ENCODE measurements at regions not wholly inside any gene's neighbourhood (a gene's known extent, or its start where the extent isn't known, plus 50 kb on each side); places are given as distances from the start of the nearest gene placed in this dataset.

DNA sequence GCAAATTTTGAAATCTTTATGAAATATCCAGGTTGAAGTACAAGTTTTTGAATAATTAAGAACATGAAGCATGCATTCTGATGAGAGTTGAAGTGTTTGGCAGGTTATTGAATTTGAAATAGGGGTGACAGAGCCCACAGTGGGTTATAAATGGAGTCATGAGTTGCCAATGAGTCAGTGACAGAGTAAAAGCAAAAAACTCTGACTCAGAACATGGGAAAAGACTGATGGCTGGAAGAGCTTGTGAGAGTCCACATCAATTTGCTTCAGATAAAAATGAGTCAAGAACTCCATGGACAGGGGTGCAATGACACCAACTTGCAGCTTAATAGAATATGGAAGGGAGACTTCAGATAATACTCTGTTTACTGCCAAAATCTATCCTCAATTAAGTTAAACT, 105.3 kb downstream of the SLC6A15 start:
- no peak for DNase-seq

DNA sequence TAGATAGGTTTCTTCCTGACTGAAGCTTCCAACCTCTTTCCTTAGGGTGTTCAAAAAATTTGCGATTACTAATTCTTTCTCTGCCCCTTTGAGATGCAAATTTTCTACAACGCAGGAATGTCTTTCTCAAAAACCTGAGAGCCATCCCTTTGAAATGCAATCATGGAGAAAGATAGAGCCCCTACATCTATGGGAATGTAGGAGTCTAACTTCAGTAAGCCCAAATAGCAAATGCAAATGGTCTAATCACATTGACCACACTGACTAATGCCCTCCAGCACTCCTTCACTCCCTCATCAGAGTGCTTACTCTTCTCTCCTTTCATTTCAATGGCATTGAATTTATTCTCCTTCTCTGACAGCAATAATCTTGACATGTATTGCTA, 107.1 kb downstream of the SLC6A15 start:
- no peak for DNase-seq

DNA sequence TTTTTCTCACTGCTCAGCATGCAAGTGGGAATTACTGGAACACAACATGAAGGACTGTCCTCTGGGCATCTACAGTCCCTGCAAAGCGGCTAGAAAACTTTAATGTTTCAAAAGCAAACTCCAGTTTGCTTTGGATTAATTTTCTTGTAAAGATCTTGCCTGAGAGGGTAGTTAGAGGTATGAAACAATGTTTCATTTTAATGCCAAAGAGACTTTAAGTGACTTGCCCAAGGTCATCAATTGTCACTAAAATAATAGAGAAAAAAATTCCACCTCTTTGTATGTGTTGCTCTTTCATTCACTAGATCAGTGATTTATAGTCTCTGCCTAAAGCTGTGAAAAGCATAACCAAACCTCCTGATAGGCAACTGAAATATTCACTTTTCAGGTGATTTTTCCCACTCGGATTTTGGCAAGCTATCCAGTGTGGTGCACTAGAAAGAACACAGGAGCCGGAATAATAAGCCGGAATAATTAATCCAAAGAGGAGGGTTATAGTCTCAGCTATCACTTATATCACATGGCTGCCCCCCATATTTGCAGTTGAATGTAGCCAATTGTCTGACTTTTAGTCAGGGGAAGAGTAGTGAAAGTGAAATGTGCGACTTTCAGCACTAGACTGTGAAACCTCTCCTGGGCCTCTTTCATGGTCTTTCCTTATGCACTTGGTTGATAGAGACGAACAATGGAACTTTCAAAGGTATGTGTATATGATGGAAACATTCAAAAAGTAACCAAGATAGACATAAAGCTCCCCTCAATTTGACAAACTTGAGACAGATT, 107.7 kb downstream of the SLC6A15 start:
- no peak for DNase-seq

DNA sequence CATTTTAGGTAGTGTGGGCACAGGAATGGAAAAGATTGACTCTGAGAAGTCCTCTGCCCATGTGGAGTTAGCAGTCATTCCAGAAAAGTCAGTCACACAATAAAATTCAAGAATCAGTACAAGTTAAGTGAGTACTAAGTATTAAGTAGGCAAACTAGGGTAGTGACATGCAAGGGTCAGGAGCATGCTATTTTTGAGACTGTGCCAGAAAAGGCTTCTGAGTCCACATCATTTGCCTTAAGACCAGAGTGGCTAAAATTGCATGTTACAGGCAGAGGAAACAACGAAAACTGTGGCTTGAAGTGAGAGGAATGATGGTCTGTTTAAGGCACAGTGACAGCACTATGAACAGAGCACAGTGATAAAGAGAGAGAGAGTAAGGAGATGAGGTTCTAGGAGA, 108.9 kb downstream of the SLC6A15 start:
- no peak for DNase-seq

DNA sequence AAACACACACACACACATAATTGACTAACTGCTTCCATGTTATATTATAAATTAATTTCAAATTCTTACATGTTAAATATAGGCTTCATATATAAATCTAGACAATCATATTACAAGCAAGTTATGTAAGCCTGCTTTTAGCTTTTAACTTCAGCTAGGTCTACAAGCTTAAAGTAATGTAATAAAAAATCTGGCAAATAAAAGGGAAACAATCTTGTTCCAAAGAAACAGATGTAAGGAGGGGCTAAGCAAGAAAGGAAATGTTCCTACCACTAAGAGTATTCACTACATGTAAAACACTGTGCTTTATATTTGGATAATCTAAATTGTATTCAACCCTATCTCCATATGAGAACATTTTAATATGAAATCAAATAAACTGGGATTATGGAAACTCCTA, 110.4 kb downstream of the SLC6A15 start:
- DNase-seq, result no peak

DNA sequence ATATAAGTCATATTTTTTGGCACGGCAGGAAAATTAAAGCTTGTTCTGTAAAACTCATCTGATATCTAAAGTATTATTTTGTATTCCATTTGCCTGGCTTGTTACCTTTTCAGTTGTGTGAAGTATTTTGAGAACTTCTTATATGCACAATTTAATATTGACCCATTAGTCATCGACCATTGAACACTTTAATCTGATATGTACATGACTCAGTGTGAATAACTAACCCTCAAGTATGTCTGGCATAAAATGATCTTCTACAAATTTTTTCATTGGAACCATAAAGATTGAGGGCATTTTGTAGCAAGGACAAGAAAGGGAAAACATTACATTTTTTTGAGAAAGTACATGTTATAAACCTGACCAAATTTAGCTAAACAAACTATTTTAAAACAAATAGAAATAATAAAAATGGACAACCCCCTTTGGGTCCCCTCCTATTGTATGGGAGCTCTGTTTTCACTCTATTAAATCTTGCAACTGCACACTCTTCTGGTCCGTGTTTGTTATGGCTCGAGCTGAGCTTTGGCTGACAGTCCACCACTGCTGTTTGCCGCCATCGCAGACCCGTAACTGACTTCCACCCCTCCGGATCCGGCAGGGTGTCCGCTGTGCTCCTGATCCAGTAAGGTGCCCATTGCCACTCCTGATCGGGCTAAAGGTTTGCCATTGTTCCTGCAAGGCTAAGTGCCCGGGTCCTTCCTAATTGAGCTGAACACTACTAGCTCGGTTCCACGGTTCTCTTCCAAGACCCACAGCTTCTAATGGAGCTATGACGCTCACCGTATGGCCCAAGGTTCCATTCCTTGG, 118.8 kb downstream of the SLC6A15 start:
- DNase-seq, result no peak

DNA sequence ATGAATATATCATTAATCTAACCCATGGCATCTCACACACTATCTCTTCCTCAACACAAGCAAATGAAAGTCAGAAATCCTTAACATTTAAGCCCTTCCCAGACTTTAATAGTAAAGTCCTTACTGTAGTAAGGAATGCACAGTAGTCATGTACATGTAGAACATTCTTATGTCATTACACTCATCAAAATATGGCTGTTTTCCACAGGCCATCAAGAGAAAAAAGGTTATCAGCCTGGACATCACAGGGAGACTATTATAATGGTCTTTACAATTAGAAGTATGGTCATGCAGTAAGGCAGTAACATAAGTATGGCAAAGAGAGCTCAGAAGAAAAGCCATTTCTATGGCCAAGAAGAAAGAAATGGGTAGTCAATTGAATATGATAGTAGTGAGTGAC, 121.2 kb downstream of the SLC6A15 start:
- DNase-seq, result no peak

DNA sequence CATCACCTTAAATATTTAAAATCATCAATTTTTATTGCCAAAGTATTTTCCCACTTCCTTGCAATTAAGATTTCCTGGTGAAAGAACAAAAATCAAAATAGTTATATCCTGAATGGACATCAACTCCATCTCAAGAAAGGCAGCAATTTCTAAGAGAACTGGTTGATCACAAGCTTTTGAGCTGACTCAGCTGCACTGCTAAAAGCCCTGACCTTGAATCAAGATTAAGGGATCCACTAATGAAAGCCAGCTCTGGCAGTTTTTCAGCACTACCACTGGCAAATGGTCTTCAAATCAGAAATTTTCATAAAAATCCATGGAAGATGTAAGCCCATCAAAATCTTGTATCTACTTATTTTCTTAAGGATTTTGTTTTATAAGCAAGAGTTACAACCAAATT, 123.4 kb downstream of the SLC6A15 start:
- DNase-seq, result no peak

DNA sequence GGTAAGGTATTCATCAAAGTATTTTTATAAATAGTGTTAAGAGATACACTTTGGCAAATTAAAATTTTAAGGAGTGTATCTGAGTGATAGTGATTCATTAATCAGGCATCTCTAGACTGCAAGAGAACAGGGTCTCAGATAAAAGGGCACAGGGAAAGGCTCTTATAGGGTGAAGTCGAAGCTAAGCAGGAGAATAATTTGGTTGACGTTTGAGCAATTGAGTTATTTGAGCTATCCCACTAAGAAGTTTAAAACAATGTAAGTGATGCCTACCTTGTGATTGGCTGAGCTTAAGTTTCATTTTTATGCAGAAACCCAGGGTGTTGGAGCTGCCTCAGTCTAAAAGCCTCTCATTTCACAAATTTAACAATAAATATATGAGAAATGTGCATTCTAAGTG, 125.3 kb downstream of the SLC6A15 start:
- no peak for DNase-seq

DNA sequence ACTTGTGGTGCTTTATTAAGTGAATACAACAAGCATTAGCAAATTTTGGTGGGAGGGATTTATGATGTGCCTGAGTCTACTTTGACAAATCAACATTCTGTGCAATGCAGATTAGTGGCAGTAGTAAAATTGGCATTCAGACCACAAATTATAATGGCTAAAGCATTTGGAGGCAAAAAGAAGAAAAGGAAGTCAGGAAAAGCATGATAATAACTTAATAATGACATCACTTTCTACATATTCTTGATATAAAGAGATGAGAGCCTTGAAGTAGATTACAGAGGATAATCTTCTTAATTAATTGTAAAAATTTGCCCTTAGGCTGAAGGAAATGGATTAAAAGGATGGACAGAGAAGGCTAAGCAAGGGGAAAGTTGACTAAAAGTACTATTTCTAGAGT, 126.0 kb downstream of the SLC6A15 start:
- no peak for DNase-seq

DNA sequence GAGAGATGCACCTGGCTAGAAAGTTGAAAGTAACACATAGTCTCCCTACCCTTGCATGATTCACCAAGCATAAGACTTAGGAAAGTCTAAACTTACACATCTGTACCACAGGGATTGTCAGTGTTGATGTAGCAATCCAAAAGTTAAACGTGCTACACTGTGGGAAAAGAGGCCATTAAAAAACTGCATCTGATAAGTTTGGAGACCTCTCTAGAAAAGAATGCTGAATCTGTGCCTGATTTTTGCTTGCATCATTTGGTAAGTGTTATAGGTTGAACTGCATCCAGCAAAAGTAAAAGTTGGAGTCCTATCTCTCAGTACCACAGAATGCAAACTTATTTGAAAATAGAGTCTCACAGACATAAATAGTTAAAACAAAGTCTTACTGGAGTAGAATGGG, 126.6 kb downstream of the SLC6A15 start:
- no peak for DNase-seq

DNA sequence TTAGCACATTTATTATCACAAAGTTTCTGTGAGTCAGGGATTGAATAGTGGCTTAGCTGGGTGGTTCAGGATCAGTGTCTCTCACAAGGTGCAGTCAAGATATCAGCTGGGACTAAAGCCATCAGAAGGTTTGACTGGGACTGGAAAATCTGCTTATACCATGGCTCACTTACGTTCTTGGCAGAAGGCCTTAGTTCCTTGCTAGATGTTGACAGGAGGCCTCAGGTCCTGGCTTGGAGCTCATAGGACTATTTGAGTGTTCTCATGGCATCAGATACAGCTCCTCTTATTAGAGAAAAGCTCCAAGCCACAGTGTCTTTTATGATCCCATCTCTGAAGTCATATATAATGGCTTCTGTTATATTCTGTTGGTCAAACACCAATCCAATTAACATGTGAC, 127.3 kb downstream of the SLC6A15 start:
- DNase-seq, result no peak

DNA sequence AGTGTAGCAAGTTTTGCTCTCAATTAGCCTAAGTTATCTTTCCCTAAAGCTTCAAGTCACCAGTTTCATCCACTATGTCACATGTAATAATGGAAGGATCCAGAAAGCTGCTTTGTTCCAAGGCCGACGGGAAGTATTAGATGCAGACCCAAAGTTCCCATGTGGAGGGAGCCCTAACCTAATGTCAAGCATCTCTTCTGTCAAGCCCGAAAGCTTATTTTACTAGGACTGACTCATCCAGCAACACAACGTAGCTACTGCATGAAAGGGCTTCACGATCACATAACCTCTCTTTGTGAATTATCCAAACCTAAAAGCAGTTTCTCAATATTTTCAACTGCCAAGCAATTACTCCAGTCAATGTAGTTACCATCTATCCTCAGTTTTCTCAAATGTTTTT, 133.4 kb downstream of the SLC6A15 start:
- DNase-seq, result no peak

DNA sequence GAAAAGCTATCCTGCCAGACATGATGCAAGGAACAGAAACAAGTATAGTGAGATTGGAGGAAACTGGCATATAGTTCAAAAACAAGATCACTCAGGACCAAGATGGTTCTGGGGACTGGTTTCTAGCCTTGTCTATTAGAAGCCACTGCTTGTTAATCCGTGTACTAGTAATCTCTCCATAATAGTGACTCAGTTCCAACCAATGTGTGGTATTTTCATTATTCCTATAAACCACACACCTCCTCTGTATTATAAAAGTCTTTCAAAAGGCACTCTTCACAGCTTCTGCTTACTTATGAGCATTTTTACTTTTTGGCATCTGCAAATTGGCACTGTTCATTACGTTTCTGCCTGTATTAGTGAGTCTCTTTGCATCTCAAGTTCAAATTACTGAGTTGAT, 140.3 kb downstream of the SLC6A15 start:
- DNase-seq, result no peak

DNA sequence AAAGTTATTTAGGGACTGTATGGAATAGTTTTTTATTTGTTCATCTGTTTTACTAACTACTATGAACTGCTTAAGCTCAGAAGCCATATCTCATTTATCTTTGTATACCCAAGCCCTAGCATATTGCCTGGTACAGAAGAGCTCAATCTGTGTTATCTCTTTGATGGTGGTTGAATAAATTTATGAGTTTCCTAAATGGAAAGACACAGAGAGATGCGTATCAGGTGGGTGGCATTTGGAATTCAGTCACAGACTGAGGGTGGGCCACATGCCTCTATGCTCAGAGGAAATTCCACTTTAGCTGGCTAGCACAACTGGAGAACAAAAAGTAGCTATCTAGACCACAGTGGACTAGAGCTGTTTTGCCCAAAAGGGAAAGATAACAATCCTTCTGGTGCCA, 145.5 kb downstream of the SLC6A15 start:
- DNase-seq, result no peak

DNA sequence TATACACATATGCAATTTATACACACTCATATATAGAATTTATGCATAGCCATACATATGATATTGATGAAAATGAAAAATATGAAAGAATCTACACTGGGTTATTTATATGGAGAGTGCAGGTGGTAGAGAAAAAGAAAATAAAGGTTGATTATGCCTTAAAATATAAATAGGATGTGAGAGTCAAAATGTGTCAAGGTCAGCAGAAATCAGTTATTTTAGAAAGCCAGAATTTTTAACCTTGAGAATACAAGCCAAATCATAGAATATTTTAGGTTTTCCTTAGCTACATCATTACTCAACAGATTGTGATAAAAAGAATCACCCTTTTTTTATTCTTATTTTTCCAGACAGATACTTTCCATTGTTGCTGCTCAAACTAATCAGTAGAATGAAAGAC, 146.2 kb downstream of the SLC6A15 start:
- no peak for DNase-seq

DNA sequence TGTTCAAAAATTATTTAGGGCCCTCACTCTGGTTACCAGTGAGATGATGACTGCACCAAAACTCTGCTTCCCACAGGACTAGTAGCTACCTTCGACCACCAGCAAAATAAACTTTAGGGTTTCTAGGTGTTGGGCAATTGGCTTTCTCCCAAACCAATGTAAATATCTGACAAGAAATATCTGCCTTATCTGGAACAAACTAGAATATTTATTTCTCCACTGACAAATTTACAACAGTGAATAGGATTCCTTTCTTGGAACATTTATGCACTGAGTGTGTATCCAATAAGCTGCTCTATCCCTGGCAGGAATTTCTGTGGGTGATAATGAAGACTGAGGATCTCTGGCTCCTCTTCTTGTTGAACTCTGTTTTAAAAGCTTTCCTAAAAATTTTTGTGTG, 148.6 kb downstream of the SLC6A15 start:
- DNase-seq, result no peak

DNA sequence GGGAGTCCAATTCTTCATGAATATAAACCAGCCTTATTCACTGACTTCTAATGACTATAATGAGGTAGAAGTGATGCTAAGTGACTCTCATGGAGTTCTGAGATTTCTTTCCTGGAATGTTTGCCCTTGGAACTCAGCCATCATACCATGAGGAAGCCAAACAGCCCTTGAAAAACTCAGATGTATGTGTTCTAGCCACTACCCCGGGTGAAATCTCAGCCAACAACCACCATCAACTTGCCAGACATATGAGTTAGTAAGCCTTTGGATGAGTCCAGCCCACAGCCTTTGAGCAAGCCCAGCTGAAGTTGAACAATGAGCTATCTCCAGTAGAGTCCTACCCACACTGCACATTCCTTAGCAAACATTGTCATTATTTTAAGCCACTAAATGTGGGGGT, 149.5 kb downstream of the SLC6A15 start:
- no peak for DNase-seq

DNA sequence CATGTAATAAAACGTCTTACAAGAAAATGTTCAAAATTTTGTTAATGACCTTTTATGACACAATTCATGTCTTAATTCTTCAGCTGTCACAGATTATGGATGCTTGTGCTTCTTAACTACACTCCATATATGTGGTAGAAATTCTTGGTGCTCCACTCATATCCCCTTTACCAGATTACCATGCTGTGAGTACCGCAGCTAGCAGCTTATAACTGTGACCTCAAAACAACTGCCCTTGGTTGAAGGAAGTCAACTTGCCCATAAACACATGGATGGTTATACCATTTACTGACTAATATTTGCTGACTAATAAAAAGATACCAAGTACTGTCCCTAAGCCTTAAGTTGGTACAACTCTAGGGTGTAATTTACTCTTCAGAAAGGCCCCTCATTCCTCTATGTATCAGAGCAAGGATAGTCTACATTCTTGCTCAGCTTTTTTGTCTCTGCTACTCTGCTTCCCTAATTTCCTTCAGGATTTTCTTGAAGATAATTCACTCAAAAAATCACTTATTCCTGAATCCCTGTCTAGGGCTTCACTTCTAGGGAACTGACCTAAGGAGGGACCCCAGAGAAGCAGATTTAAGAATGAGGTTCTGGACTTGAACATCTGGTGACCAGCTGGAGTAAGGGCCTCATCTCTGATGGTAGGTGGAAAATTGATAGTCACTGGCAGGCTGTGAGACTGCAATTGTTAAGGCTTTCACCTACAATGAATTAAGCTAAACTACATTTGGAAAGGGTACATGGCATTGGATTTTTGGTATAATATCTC, 152.3 kb downstream of the SLC6A15 start:
- no peak for DNase-seq

DNA sequence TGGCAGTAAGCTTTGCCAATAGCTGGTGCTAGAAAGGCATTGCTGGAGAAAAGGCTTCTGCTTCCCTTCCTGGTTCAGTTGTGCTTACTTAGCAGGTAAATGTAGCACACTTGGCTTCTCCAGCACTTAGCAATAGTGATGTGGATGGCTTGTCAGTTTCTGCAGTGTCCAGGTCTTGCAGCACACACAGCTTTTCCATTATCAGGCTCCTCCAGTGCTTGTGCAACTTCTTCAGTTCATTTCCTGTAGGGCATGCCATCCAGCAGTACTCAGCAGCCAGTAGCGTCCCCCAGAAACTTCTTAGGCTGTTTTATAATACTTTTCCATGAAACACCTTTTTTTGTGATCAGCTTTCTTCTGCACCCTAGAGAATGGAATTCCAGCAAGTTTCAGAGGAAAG, 154.6 kb downstream of the SLC6A15 start:
- no peak for DNase-seq

DNA sequence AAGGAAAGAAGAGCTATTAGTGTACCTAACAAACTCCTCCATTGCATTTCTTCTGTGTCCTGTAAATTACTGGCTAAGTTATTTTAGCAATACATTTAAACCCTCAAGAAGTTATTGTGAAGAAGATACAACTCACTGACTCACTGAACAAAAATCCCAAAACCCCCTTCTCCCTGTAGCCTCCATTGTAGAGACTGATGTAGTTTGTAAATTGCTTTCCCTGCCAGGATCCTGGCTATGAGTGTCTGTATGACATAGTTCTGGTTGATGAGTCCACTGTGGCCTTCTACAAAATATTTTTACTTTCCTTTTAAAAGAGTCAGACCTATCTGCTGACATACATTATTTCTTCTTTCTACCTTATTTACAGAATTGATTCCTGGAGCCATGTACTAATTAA, 155.6 kb downstream of the SLC6A15 start:
- DNase-seq, result no peak

DNA sequence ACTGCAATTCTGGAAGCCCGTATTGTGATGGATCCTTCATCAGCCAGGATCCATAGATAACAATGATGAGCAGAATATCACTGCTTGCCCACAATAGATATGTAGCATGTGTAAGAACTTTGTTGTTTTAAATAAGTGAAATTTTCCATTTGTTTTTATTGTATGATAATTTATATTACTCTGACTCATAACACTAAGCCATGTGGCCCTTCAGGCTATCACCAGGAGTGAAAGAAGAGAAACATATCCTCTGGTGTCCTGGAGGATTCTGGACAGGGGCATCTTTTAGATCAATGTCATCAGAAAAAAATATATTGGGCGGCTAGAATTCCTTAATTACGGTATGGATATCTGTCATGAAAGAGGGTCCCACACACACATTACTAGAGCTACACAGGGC, 167.5 kb downstream of the SLC6A15 start:
- DNase-seq, result no peak

DNA sequence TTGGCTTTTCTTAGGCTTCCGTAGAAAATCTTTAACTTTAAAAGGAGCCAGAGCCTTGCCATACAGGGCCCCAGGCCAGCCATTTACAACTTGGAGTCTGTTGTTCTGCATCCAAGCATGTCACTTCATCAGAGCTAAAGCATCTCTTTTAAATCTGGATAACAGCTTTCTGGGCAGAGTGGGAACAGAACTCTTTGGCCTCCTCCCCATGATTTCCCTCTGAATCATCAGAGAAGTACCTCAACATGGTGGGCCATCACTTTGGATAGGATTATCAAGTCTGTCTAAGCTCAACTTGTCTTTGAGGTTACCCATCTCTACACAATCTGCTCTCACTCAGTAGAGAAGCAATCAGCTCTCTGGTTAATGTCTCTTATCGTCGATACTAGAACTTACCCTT, 170.9 kb downstream of the SLC6A15 start:
- DNase-seq, result no peak

DNA sequence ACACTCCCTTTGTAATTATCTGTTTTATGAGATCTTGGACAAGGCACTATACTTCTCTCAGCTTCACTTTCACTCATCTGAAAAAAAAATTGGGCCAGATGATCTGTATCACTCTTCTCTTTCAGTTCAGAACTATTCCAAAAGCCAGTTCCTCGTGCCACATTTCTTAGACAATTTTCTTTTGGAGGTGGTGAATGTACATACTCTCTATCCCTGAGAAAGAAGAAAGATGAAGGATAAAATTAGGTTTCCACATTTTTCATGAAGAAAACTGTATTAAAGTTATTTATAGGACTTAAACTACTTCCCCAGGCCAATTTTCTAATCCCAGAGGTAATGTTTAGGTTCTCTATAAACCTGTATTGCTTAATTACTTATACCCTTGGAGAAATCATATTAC, 171.6 kb downstream of the SLC6A15 start:
- DNase-seq, result no peak

All from NCI-H1694 treated with DMSO at 0.1 percent for 48 hours (cell line).